ENCODE measurements at regions not wholly inside any gene's neighbourhood (a gene's known extent, or its start where the extent isn't known, plus 50 kb on each side); places are given as distances from the start of the nearest gene placed in this dataset.

DNA sequence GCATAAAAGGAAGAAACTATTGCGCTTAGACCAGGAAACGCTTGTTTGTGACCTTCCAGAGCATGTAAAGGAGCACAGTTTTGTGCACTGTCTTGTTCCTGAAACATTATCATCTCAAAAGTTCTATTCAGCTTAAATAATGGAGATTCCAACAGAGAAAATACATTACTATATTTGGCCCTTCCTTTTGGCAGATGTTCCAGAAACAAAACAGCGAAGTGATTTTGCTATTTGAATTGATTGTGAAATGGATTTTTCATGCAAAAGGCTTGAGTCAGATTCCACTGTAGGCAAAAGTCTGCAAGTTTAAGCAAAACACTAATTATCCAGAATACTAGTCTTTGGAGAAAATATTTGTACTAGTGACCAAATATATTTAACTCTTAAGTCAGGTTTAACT, 80.3 kb upstream of the PTBP2 start:
- Histone ChIP-seq H3K36me3 (ENCODE audit: control insufficient read depth, insufficient read depth, low read length) (no peaks in the 10 kb centered on the region), H3K4me1 (ENCODE audit: control insufficient read depth, insufficient read depth, low read length) (no peaks in the 10 kb centered on the region), H3K4me3 (ENCODE audit: low read length) (no peak overlapping the region), H3K27ac (ENCODE audit: low read length) (no peak overlapping the region), H3K9me3 (ENCODE audit: control insufficient read depth, insufficient read depth, low read length) (no peaks in the 10 kb centered on the region), H3K27me3 (ENCODE audit: control insufficient read depth, insufficient read depth, low read length) (no peaks in the 10 kb centered on the region)
- DNase-seq (ENCODE audit: low read depth, low spot score): no peak
- WGBS (ENCODE audit: insufficient coverage, insufficient read length): no CpG with 5 or more reads among the region's 3 CpGs

DNA sequence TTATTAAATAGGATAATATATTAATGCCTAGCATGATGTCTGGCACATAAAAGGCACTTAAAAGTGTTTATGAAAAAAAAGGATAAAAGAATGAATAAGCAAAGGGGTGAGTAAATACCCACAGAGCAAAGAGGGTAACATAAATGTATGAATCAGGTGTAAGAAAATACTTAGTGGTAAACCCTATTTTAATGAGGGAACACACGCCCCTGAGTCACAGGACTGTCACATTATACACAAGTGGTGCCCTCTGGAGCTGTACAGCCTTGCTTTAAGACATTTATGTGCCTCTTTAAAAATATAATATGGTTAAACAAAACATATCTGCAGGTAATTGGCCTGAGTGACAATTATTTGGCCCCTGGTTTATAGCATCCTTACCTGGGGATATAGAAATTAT, 78.1 kb upstream of the PTBP2 start:
- Histone ChIP-seq H3K27me3 (ENCODE audit: control insufficient read depth, insufficient read depth, low read length) (no peaks in the 10 kb centered on the region), H3K36me3 (ENCODE audit: control insufficient read depth, insufficient read depth, low read length) (no peaks in the 10 kb centered on the region), H3K9me3 (ENCODE audit: control insufficient read depth, insufficient read depth, low read length) (no peaks in the 10 kb centered on the region), H3K4me3 (ENCODE audit: low read length) (no peak overlapping the region), H3K4me1 (ENCODE audit: control insufficient read depth, insufficient read depth, low read length) (no peaks in the 10 kb centered on the region), H3K27ac (ENCODE audit: low read length) (no peak overlapping the region)
- no peak for DNase-seq (ENCODE audit: low read depth, low spot score)
- WGBS (ENCODE audit: insufficient coverage, insufficient read length): no CpG with 5 or more reads among the region's 1 CpG

- H3K4me1 ChIP-seq (ENCODE audit: control insufficient read depth, insufficient read depth, low read length): no peaks in the 10 kb centered on the region
- no peaks in the 10 kb centered on the region for H3K9me3 ChIP-seq (ENCODE audit: control insufficient read depth, insufficient read depth, low read length)
- no peak for DNase-seq (ENCODE audit: low read depth, low spot score)
- H3K27me3 ChIP-seq (ENCODE audit: control insufficient read depth, insufficient read depth, low read length): no peaks in the 10 kb centered on the region
- no peak overlapping the region for H3K27ac ChIP-seq (ENCODE audit: low read length)
- H3K36me3 ChIP-seq (ENCODE audit: control insufficient read depth, insufficient read depth, low read length): no peaks in the 10 kb centered on the region
- no peak overlapping the region for H3K4me3 ChIP-seq (ENCODE audit: low read length)
These were observed 72.3 kb upstream of the PTBP2 start for GRCh38 chr1:96649301-96649700.

GRCh38 chr1:96651517-96651916, 70.1 kb upstream of the PTBP2 start:
- DNase-seq (ENCODE audit: low read depth, low spot score): no peak
- Histone ChIP-seq H3K4me3 (ENCODE audit: low read length) (no peak overlapping the region), H3K27ac (ENCODE audit: low read length) (no peak overlapping the region), H3K4me1 (ENCODE audit: control insufficient read depth, insufficient read depth, low read length) (no peaks in the 10 kb centered on the region), H3K27me3 (ENCODE audit: control insufficient read depth, insufficient read depth, low read length) (no peaks in the 10 kb centered on the region), H3K9me3 (ENCODE audit: control insufficient read depth, insufficient read depth, low read length) (no peaks in the 10 kb centered on the region), H3K36me3 (ENCODE audit: control insufficient read depth, insufficient read depth, low read length) (no peaks in the 10 kb centered on the region)
- WGBS (ENCODE audit: insufficient coverage, insufficient read length): no CpG with 5 or more reads among the region's 5 CpGs

DNA sequence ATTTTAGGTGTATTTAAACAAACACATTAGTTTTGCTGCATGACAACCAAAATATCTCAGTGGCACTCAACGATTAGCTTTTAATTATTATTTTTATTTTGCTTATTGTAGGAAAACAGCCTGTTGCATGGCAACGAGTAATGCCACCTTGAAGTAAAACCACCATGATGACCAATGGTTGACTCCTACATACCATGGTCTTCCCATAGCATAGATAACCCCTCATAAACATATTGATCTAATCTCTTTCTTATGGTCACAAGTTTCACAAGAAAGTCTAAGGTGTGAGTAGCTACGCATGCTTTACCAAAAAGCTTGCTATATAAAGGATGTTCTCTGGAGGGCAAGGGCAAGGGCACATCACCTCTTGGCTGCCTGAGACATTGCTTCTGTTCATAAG, 61.5 kb upstream of the PTBP2 start:
- H3K27ac ChIP-seq (ENCODE audit: low read length): no peak overlapping the region
- WGBS (ENCODE audit: insufficient coverage, insufficient read length): no CpG with 5 or more reads among the region's 3 CpGs

GRCh38 chr1:96660503-96660902, 61.1 kb upstream of the PTBP2 start:
- H3K4me1 ChIP-seq (ENCODE audit: control insufficient read depth, insufficient read depth, low read length): no peaks in the 10 kb centered on the region
- H3K9me3 ChIP-seq (ENCODE audit: control insufficient read depth, insufficient read depth, low read length): no peaks in the 10 kb centered on the region
- H3K4me3 ChIP-seq (ENCODE audit: low read length): no peak overlapping the region
- H3K36me3 ChIP-seq (ENCODE audit: control insufficient read depth, insufficient read depth, low read length): no peaks in the 10 kb centered on the region
- H3K27me3 ChIP-seq (ENCODE audit: control insufficient read depth, insufficient read depth, low read length): no peaks in the 10 kb centered on the region
- no peak for DNase-seq (ENCODE audit: low read depth, low spot score)
- no CpG with 5 or more reads among the region's 2 CpGs for WGBS (ENCODE audit: insufficient coverage, insufficient read length)
- H3K27ac ChIP-seq (ENCODE audit: low read length): no peak overlapping the region

More for the DNA sequence above, 61.5 kb upstream of the PTBP2 start:
- no peak for DNase-seq (ENCODE audit: low read depth, low spot score)
- Histone ChIP-seq H3K27me3 (ENCODE audit: control insufficient read depth, insufficient read depth, low read length) (no peaks in the 10 kb centered on the region), H3K9me3 (ENCODE audit: control insufficient read depth, insufficient read depth, low read length) (no peaks in the 10 kb centered on the region), H3K4me3 (ENCODE audit: low read length) (no peak overlapping the region), H3K36me3 (ENCODE audit: control insufficient read depth, insufficient read depth, low read length) (no peaks in the 10 kb centered on the region), H3K4me1 (ENCODE audit: control insufficient read depth, insufficient read depth, low read length) (no peaks in the 10 kb centered on the region)

Data from iPS DF 6.9 (cell line).